GM12865 (cell line): ENCODE measurements at regions not wholly inside any gene's neighbourhood (a gene's known extent, or its start where the extent isn't known, plus 50 kb on each side); places are given as distances from the start of the nearest gene placed in this dataset.
"Not testable (repeated sequence)": the region's sequence is repeated elsewhere in the genome, so short reads cannot be mapped to it uniquely, and the experiment has no call there.

Source experiments
- DNase-seq: peaks from one replicate; pipeline ENCODE4 v3.0.0; 2010; ENCODE audit warnings: low read depth
- H3K4me3 ChIP-seq: 2 replicates; pipeline ENCODE4 v1.5.1; 2011; ENCODE audit warnings: mild to moderate bottlenecking, low read depth, low read length, control low read depth
- TF ChIP-seq, protein P1 (sequence below): IDR thresholded peaks from 2 replicates; pipeline ENCODE4 v1.5.1; 2011; ENCODE audit warnings: low read length, control low read depth, low read depth, inconsistent platforms; ENCODE audit not compliant: insufficient read depth; ENCODE audit errors: missing control alignments

DNA sequence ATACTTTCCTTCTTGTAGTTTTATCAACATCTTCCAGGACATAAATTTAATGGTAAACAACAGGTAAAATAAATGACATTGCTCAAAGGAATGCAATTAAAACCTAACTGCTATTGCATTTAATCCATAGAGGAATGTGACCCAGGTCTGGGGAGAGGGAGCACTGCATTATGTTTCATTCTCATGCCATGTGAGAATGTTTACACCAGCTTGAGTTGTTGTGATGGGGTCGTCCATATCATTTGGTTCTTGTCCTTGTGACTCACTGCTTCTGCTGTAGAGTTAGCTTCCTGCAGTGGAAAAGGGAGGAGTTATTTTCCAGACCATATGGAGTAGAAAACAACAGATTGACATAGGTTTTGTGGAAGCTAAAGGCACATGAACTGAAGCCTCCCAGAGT is 129.3 kb upstream of the PMCH start:
- H3K4me3 ChIP-seq, result no peak overlapping the region
- TF ChIP-seq, protein P1, sequence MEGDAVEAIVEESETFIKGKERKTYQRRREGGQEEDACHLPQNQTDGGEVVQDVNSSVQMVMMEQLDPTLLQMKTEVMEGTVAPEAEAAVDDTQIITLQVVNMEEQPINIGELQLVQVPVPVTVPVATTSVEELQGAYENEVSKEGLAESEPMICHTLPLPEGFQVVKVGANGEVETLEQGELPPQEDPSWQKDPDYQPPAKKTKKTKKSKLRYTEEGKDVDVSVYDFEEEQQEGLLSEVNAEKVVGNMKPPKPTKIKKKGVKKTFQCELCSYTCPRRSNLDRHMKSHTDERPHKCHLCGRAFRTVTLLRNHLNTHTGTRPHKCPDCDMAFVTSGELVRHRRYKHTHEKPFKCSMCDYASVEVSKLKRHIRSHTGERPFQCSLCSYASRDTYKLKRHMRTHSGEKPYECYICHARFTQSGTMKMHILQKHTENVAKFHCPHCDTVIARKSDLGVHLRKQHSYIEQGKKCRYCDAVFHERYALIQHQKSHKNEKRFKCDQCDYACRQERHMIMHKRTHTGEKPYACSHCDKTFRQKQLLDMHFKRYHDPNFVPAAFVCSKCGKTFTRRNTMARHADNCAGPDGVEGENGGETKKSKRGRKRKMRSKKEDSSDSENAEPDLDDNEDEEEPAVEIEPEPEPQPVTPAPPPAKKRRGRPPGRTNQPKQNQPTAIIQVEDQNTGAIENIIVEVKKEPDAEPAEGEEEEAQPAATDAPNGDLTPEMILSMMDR, result no peak
- no peak for DNase-seq

DNA sequence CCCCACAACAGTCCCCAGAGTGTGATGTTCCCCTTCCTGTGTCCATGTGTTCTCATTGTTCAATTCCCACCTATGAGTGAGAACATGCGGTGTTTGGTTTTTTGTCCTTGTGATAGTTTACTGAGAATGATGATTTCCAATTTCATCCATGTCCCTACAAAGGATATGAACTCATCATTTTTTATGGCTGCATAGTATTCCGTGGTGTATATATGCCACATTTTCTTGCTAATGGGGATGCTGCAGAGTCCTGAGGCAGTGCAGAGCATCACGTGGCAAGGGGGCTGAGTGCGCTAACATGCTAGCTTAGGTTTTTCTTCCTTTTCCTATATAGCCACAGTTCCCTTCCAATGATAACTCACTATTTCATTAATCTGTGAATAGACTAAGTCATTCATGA is 127.5 kb upstream of the PMCH start:
- H3K4me3 ChIP-seq, DNase-seq: not testable (repeated sequence)

DNA sequence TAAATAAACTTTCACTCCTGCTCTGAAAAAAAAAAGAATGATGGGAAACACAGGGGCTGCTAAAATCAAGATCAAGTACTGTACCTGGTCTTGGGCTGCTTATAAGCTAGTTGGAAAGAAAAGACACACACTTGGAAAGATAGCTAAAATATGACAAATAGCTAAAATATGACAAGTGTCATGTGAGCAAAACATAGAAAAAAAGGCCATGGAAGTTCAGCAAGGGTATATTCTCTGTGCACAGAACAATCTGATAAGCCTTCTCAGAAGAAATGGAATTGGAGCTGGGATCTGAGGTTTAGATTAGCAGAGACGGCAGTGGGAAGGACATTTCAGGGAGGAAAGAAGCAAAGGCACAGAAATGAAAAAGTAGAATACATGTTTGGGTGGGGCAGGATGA is 126.2 kb upstream of the PMCH start:
- DNase-seq, result no peak
- TF ChIP-seq, protein P1, result no peak

DNA sequence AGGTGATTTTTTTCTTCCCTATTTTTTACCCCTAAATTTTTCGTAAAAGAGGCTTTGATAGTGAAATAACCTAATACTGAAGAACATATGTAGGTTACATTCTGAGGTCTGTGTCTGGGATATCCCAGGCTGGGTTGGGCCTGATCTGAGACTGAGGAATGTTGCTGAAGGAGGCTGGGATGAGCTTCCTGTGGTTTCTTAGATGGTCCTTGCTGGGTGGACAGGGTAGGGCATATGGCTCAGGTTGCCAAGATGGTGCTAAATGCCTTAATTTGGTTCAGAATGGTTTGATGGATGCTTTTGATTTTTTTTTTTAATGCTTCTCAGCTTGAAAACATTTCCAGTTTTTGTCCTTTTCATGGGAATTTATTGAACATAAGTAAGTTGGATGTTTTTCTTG is 124.6 kb upstream of the PMCH start:
- no peak overlapping the region for H3K4me3 ChIP-seq
- TF ChIP-seq, protein P1, result no peak
- no peak for DNase-seq

More for the DNA sequence above, 126.2 kb upstream of the PMCH start:
- no peak overlapping the region for H3K4me3 ChIP-seq

DNA sequence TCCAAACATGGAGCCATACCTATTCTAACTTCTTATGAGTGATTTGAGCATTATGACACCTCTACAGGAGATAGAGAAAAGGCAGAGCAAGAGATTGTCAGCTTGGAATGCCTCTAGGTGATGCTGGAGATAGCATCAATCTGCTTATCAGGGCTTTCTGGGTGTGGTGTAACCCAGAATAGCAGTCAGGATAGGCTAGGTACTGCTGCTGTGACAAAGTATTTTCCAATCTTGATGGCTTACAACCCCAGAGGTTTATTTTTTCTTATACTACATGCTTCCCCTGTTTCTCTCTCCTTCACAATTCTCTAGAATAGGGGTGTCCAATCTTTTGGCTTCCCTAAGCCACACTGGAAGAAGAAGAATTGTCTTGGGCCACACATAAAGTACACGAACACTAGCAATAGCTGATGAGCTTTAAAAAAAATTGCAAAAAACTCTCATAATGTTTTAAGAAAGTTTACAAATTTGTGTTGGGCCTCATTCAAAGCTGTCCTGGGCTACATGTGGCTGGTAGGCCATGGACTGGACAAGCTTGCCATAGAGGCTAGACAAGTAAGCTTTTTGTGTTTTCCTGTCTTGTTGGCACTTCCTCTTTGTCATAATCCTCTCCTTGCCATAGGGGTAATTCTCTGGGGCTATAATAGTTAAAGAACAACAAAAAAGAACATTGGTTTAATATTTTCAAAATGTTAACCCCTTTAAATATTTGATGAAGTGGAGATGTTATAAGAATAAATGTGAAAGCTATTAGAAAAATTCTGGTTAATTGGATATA is 123.9 kb upstream of the PMCH start:
- no peak for DNase-seq
- no peak overlapping the region for H3K4me3 ChIP-seq
- TF ChIP-seq, protein P1, result no peak

DNA sequence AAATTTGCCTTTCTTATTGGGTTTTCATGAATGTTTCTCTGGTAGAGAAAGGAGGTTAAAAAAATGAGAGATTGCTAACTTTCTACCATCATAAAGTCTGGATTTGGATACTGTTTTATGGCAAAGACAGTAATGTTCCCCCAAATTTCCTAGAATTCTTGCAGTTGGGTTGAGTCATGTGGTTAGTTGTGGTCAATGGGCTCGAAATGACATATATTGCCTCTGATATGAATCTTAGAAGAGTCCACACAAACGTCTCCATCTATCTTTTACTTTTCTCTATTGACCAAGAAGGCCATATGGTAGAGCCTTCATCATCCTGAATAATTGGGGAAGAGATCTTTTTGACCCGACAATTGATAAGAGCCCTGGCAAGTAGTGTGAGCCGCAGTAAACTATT is 119.5 kb upstream of the PMCH start:
- H3K4me3 ChIP-seq, result no peak overlapping the region
- TF ChIP-seq, protein P1, result no peak
- DNase-seq, result no peak

DNA sequence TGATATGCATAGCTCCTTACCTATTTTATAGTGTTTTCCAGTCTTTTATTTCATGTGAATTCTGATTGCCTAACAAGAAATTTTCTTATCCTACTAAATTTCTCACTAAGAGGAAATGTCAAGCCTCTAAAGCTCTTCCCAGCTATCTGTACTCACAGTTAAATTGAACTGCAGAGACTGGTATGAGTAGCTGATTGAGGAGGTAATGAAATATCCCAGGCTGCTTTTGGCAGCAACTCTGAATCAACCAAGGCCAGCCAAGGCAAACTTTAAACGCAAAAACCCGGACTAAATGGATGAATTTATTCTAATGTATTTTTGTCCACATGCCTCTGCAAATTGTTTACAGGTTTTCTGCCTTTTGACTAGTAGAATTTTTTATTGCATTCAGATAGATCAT is 119.1 kb upstream of the PMCH start:
- H3K4me3 ChIP-seq, result no peak overlapping the region
- TF ChIP-seq, protein P1, result no peak
- DNase-seq, result no peak
